Stomach (tissue), 8 donors: ENCODE measurements at regions not wholly inside any gene's neighbourhood (a gene's known extent, or its start where the extent isn't known, plus 50 kb on each side); places are given as distances from the start of the nearest gene placed in this dataset.
"Not testable (repeated sequence)": the region's sequence is repeated elsewhere in the genome, so short reads cannot be mapped to it uniquely, and the experiment has no call there.

Experiments
- DNase-seq, 2 donors: peaks; one replicate each; pipeline versions ENCODE4 v3.0.0 to v3.0.0-alpha.2; 2013 to 2019
- H3K27ac ChIP-seq, 5 donors: fragments of 200-600 bp in 4 of 5; sonication (generic) in 4 of 5; one replicate each; pipeline ENCODE4 v1.5.1; 2013 to 2019; ENCODE audit warnings: mild to moderate bottlenecking in 1 of 5, moderate library complexity in 1 of 5
- H3K27me3 ChIP-seq, 3 donors: fragments of 200-600 bp; sonication (generic); one replicate each; pipeline ENCODE4 v1.5.1; 2017 to 2019; ENCODE audit warnings: mixed run types in 1 of 3
- H3K36me3 ChIP-seq, 4 donors: fragments of 200-600 bp; sonication (generic); 1 replicate in 3 of 4; 2 replicates in 1 of 4; pipeline ENCODE4 v1.5.1; 2016 to 2019
- H3K4me1 ChIP-seq, 4 donors: fragments of 200-600 bp; sonication (generic); one replicate each; pipeline ENCODE4 v1.5.1; 2016 to 2019
- H3K4me3 ChIP-seq, 4 donors: fragments of 200-600 bp; sonication (generic) in 3 of 4; one replicate each; pipeline ENCODE4 v1.5.1; 2016 to 2019; ENCODE audit warnings: mild to moderate bottlenecking in 1 of 4
- H3K9me3 ChIP-seq, 4 donors: fragments of 200-600 bp; sonication (generic); one replicate each; pipeline ENCODE4 v1.5.1; 2016 to 2019
- EP300 ChIP-seq: sonication (generic); formaldehyde crosslinking; IDR thresholded peaks from one replicate; pipeline ENCODE4 v1.6.1; 2017; ENCODE audit warnings: antibody characterized with exemption
- POLR2A ChIP-seq, 4 donors: fragments of 450-650 bp; IDR thresholded peaks; one replicate each; pipeline ENCODE4 v1.6.1; 2016; ENCODE audit warnings: antibody characterized with exemption in 4 of 4, control low read depth in 2 of 4, mild to moderate bottlenecking in 1 of 4, moderate library complexity in 1 of 4
- POLR2AphosphoS5 ChIP-seq, 3 donors: sonication (generic); formaldehyde crosslinking; IDR thresholded peaks; one replicate each; pipeline ENCODE4 v1.6.1; 2016; ENCODE audit warnings: antibody characterized with exemption in 3 of 3
- WGBS, 5 donors: extraction: QIAGEN DNeasy Blood & Tissue Kit in 3 of 5; methylation state at CpG; one replicate each; pipeline versions ENCODE4 v1.1.5 to v1.1.7; 2013 to 2018; 5-methylcytosine and 5-hydroxymethylcytosine counted together
- intact Hi-C: fragments of 100-400 bp; cut with DNase I; formaldehyde crosslinking; loops from one replicate; pipeline ENCODE4 v1.15.1; 2023; ENCODE audit warnings: low total_unique reads
- TF ChIP-seq, protein P1 (sequence below), 7 experiments: fragments of 450-650 bp in 4 of 7; fragments of 200-600 bp in 3 of 7; sonication (generic) in 3 of 7; IDR thresholded peaks; one replicate each; pipeline ENCODE4 v1.5.1; 2016 to 2019; ENCODE audit warnings: antibody characterized with exemption in 7 of 7, control low read depth in 2 of 7, mild to moderate bottlenecking in 1 of 7
- donor health status: healthy with polysubstance abuse.
- donor health status: Bipolar disorder and iron deficiency.
- donor health status: healthy.

- intact Hi-C loops = no loop called here
- no peaks in the 10 kb centered on the region for H3K4me1 ChIP-seq
- H3K4me3 ChIP-seq = no peak overlapping the region
- DNase-seq = no peak
- H3K36me3 ChIP-seq = no peaks in the 10 kb centered on the region
- no peaks in the 10 kb centered on the region for H3K27me3 ChIP-seq
- H3K9me3 ChIP-seq = no peaks in the 10 kb centered on the region
- 87 to 96% (median 94%) methylated on average over 6 of the region's 6 CpGs for WGBS, 5 donors
- TF ChIP-seq POLR2A (IDR thresholded peaks at IDR 0.05) = no peak
- TF ChIP-seq, protein P1, sequence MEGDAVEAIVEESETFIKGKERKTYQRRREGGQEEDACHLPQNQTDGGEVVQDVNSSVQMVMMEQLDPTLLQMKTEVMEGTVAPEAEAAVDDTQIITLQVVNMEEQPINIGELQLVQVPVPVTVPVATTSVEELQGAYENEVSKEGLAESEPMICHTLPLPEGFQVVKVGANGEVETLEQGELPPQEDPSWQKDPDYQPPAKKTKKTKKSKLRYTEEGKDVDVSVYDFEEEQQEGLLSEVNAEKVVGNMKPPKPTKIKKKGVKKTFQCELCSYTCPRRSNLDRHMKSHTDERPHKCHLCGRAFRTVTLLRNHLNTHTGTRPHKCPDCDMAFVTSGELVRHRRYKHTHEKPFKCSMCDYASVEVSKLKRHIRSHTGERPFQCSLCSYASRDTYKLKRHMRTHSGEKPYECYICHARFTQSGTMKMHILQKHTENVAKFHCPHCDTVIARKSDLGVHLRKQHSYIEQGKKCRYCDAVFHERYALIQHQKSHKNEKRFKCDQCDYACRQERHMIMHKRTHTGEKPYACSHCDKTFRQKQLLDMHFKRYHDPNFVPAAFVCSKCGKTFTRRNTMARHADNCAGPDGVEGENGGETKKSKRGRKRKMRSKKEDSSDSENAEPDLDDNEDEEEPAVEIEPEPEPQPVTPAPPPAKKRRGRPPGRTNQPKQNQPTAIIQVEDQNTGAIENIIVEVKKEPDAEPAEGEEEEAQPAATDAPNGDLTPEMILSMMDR (IDR thresholded peaks at IDR 0.05) = no peak
- no peak for TF ChIP-seq POLR2AphosphoS5 (IDR thresholded peaks at IDR 0.05)
- no peak for TF ChIP-seq EP300
- no peak overlapping the region for H3K27ac ChIP-seq
These were observed 595.2 kb upstream of the TBL1XR1 start for GRCh38 chr3:177792311-177793030.

GRCh38 chr3:177793451-177793850 lies 596.2 kb upstream of the TBL1XR1 start:
- TF ChIP-seq, protein P1 (IDR thresholded peaks at IDR 0.05) = no peak
- TF ChIP-seq POLR2A (IDR thresholded peaks at IDR 0.05) = no peak
- no peak for TF ChIP-seq EP300
- no peak for TF ChIP-seq POLR2AphosphoS5 (IDR thresholded peaks at IDR 0.05)
- Histone ChIP-seq H3K36me3 (no peaks in the 10 kb centered on the region), H3K27ac (no peak overlapping the region), H3K9me3 (no peaks in the 10 kb centered on the region), H3K4me3 (no peak overlapping the region), H3K4me1 (no peaks in the 10 kb centered on the region), H3K27me3 (no peaks in the 10 kb centered on the region)
- intact Hi-C loops = no loop called here
- no peak for DNase-seq
- 86 to 91% (median 89%) methylated on average over 3 of the region's 3 CpGs for WGBS, 5 donors

DNA sequence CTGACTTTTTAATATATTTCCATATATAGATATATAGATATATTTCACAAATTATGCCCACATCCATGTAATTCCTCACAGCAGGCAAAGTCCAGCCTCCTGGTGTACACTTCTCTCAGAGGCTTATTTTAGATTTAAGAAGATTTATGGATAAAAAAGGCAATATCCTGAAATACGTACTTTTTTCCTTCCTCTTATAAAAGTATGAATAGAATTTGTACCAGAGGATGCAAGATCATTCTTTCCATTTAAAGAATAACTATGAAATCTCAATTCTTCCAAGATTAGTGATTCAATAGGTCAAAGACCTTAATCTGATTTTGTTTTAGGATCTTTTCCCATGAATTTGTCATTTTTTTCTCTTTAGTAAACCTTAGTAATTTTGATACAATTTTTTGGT lies 597.9 kb upstream of the TBL1XR1 start:
- WGBS, 5 donors = 77 to 86% (median 84%) methylated on average over 1 of the region's 1 CpG
- no peak overlapping the region for H3K27ac ChIP-seq
- no peak for TF ChIP-seq POLR2A (IDR thresholded peaks at IDR 0.05)
- no peak for TF ChIP-seq POLR2AphosphoS5 (IDR thresholded peaks at IDR 0.05)
- TF ChIP-seq EP300 = no peak
- TF ChIP-seq, protein P1 (IDR thresholded peaks at IDR 0.05) = no peak
- intact Hi-C loops = no loop called here
- no peak for DNase-seq
- no peak overlapping the region for H3K4me3 ChIP-seq
- H3K36me3 ChIP-seq = no peaks in the 10 kb centered on the region
- no peaks in the 10 kb centered on the region for H3K4me1 ChIP-seq
- H3K9me3 ChIP-seq = no peaks in the 10 kb centered on the region
- H3K27me3 ChIP-seq = no peaks in the 10 kb centered on the region

DNA sequence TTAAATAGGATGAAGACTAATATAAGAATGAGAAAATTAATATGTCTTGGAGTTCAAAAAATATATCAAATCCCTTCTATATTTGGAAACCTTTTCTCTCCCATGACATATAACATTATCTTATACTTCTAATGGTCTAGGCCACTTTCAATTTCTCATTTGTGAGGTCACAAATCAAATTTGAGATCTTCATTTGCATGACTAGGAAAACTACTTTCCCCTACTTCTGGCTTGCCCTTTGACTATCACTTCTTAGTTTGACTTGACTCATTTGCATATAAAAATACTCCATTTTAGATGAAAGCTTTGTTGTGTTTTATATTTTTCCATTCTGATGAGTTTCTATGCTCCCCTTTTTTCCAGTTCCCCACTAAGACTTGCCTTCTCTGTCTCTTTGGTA lies 598.6 kb upstream of the TBL1XR1 start:
- no peaks in the 10 kb centered on the region for H3K27me3 ChIP-seq
- H3K9me3 ChIP-seq = no peaks in the 10 kb centered on the region
- intact Hi-C loops = no loop called here
- no peaks in the 10 kb centered on the region for H3K36me3 ChIP-seq
- no peaks in the 10 kb centered on the region for H3K4me1 ChIP-seq
- no peak for TF ChIP-seq EP300
- no peak for TF ChIP-seq POLR2AphosphoS5 (IDR thresholded peaks at IDR 0.05)
- no peak for TF ChIP-seq POLR2A (IDR thresholded peaks at IDR 0.05)
- TF ChIP-seq, protein P1 (IDR thresholded peaks at IDR 0.05) = no peak
- H3K27ac ChIP-seq = no peak overlapping the region
- DNase-seq = no peak
- H3K4me3 ChIP-seq = no peak overlapping the region

GRCh38 chr3:177800147-177800546 lies 602.9 kb upstream of the TBL1XR1 start:
- 84 to 92% (median 88%) methylated on average over 3 of the region's 3 CpGs for WGBS, 5 donors
- not testable (repeated sequence) for H3K27ac ChIP-seq

More at GRCh38 chr3:177800147-177800546, 602.9 kb upstream of the TBL1XR1 start:
- H3K4me3 ChIP-seq, H3K27me3 ChIP-seq, H3K9me3 ChIP-seq, H3K36me3 ChIP-seq, intact Hi-C loops, DNase-seq: not testable (repeated sequence)
- H3K4me1 ChIP-seq = peaks cover 4 to 15% (median 12%) of the 10 kb centered on the region in 4 donors
